IPS DF 6.9 (cell line): ENCODE measurements at regions not wholly inside any gene's neighbourhood (a gene's known extent, or its start where the extent isn't known, plus 50 kb on each side); places are given as distances from the start of the nearest gene placed in this dataset.

Experiments used
- DNase-seq: peaks from one replicate; pipeline ENCODE4 v3.0.0-alpha.2; 2013; ENCODE audit warnings: low read depth, low spot score
- H3K27ac ChIP-seq: one replicate; pipeline ENCODE4 v1.5.1; 2013; ENCODE audit warnings: low read length, control low read depth
- H3K27me3 ChIP-seq: 2 replicates; pipeline ENCODE4 v1.6.1; 2013; ENCODE audit warnings: mild to moderate bottlenecking, low read length; ENCODE audit not compliant: control insufficient read depth, insufficient read depth
- H3K36me3 ChIP-seq: 2 replicates; pipeline ENCODE4 v1.6.1; 2013; ENCODE audit warnings: low read length; ENCODE audit not compliant: control insufficient read depth, insufficient read depth
- H3K4me1 ChIP-seq: 2 replicates; pipeline ENCODE4 v1.6.1; 2013; ENCODE audit warnings: low read length; ENCODE audit not compliant: control insufficient read depth, insufficient read depth
- H3K4me3 ChIP-seq: 2 replicates; pipeline ENCODE4 v1.5.1; 2013; ENCODE audit warnings: mild to moderate bottlenecking, low read length
- H3K9me3 ChIP-seq: 2 replicates; pipeline ENCODE4 v1.6.1; 2013; ENCODE audit warnings: low read length, inconsistent platforms; ENCODE audit not compliant: control insufficient read depth, insufficient read depth
- WGBS: extraction: QIAGEN DNeasy Blood & Tissue Kit; methylation state at CpG from one replicate; pipeline ENCODE4 v1.1.7; 2013; ENCODE audit warnings: mixed read lengths, missing lambda C conversion rate; ENCODE audit not compliant: insufficient read length, insufficient coverage; 5-methylcytosine and 5-hydroxymethylcytosine counted together

DNA sequence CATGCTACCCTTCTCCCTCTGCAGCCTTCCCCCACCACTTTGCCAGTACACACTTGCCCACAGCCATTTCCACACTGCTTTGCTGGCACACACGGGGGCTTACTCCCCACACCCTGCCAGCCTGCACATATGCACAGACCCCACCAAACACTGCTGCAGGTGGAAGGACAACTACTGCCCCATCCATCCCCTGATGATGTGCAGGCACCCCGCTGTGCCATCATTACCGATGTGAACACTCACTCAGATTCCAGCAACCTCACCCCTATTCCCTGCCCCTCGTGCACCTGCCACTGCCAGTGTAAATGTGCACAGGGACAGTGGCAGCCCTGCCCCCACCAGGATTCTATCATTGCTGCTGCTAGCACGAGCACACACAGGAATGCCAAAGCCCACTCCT is 1400.8 kb upstream of the DDX18 start:
- Histone ChIP-seq H3K4me3 (no peak overlapping the region), H3K36me3 (no peaks in the 10 kb centered on the region), H3K27ac (no peak overlapping the region), H3K27me3 (no peaks in the 10 kb centered on the region), H3K4me1 (no peaks in the 10 kb centered on the region), H3K9me3 (no peaks in the 10 kb centered on the region)
- WGBS: no CpG with 5 or more reads among the region's 5 CpGs
- no peak for DNase-seq

DNA sequence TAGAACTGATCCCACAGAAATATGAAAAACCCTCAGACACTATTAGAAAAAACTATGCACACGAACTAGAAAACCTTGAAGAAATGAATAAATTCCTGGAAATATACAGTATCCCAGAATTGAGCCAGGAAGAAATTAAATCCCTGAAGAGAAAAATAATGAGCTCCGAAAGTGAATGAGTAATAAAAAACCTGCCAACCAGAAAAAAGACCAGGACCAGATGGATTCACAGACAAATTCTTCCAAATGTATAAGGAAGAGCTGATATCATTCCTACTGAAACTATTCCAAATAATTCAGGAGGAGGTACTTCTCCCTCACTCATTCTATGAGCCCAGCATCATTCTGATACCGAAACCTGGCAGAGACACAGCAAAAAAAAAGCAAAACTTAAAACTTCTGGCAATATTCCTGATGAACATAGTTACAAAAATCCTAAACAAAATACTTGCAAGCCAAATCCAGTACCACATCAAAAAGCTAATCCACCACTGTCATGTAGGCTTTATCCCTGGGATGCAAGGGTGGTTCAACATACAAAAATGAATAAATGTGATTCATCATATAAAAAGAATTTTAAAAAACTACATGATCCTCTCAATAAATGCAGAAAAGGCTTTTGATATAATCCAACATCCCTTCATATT is 1397.6 kb upstream of the DDX18 start:
- Histone ChIP-seq H3K4me1 (no peaks in the 10 kb centered on the region), H3K4me3 (no peak overlapping the region), H3K27ac (no peak overlapping the region), H3K36me3 (no peaks in the 10 kb centered on the region), H3K9me3 (no peaks in the 10 kb centered on the region), H3K27me3 (no peaks in the 10 kb centered on the region)
- WGBS: no CpG with 5 or more reads among the region's 3 CpGs
- no peak for DNase-seq

DNA sequence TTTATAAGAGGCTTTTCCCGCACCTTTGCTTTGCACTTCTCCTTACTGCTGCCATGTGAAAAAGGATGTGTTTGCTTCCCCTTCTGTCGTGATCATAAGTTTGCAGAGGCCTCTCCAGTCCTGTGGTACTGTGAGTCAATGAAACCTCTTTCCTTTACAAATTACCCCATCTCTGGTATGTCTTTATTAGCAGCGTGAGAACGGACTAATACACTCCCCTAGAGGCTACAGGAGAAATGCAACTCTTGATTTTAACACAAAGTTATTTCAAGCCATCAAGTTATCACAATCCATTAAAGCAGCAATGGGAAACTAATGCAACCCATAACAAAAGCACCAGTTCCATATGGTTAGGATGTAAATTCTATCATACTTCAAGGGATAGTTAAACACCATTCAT is 1378.8 kb upstream of the DDX18 start:
- WGBS: no CpG with 5 or more reads among the region's 4 CpGs
- no peak overlapping the region for H3K27ac ChIP-seq
- no peaks in the 10 kb centered on the region for H3K4me1 ChIP-seq
- H3K27me3 ChIP-seq: no peaks in the 10 kb centered on the region
- no peaks in the 10 kb centered on the region for H3K36me3 ChIP-seq
- no peaks in the 10 kb centered on the region for H3K9me3 ChIP-seq
- DNase-seq: no peak
- H3K4me3 ChIP-seq: no peak overlapping the region

DNA sequence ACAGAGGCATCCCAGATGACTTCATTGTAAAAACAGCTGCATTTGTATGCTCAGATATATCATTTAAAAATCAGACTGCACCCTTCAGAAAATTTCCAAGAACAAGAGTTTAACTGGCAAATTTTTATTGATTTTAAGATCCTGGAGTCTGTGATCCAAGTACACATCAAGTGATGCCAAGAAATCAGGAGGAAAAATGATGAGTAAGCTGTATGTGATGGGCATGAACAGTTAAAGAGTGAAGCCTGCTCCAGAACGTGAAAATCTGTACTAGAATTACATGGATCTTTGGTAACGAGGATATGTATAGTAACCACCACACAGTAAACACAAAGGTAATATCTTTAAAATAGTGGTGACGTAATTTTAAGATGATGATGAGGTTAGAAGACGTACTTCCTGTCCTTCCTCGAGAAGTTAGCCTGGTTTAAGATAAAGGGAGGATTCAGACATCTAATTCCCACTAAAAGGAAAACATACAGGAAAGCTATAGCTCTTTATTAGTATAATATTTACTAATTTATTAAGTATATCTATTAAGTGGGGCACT is 1374.3 kb upstream of the DDX18 start:
- H3K9me3 ChIP-seq: no peaks in the 10 kb centered on the region
- no CpG with 5 or more reads among the region's 5 CpGs for whole genome bisulfite sequencing
- no peak overlapping the region for H3K4me3 ChIP-seq
- no peaks in the 10 kb centered on the region for H3K4me1 ChIP-seq
- no peaks in the 10 kb centered on the region for H3K36me3 ChIP-seq
- no peaks in the 10 kb centered on the region for H3K27me3 ChIP-seq
- no peak overlapping the region for H3K27ac ChIP-seq
- no peak for DNase-seq

DNA sequence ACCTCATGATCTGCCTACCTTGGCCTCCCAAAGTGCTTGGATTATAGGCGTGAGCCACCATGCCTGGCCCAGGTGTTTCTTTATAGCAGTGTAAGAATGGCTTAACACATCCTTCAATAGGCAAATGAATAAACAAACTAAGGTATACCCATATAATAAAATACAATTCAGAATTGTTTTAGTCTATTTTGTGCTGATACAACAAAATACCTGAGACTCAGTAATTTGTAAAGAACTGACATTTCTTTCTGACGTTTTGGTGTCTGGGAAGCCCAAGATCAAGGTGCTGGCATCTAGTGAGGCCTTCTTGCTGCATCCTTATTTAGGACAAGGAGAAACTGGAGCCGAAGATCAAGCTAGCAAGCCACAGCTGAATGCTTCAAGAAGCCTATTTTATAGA is 1372.1 kb upstream of the DDX18 start:
- Histone ChIP-seq H3K27me3 (no peaks in the 10 kb centered on the region), H3K4me1 (no peaks in the 10 kb centered on the region), H3K9me3 (no peaks in the 10 kb centered on the region), H3K4me3 (no peak overlapping the region), H3K27ac (no peak overlapping the region), H3K36me3 (no peaks in the 10 kb centered on the region)
- DNase-seq: no peak
- no CpG with 5 or more reads among the region's 3 CpGs for WGBS

DNA sequence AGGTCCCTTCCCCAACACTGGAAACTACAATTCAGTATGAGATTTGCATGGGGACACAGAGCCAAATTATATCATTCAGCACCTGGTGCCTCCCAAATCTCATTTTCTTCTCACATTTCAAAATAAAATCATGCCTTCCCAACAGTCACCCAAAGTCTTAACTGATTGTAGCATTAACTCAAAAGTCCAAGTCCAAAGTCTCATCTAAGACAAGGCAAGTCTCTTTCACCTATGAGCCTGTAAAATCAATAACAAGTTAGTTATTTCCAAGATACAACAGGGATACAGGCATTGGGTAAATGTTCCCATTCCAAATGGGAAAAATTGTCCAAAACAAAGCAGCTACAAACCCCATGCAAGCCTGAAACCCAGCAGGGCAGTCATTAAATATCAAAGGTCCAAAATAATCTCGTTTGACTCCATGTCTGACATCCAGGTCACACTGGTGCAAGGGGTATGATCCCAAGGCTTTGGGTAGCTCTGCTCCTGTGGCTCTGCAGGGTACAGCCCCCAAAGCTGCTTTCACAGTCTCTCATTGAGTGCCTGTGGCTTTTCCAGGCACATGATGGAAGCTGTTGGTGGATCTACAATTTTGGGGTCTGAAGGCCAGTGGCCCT is 1370.1 kb upstream of the DDX18 start:
- no CpG with 5 or more reads among the region's 1 CpG for WGBS
- Histone ChIP-seq H3K4me1 (no peaks in the 10 kb centered on the region), H3K9me3 (no peaks in the 10 kb centered on the region), H3K27me3 (no peaks in the 10 kb centered on the region), H3K4me3 (no peak overlapping the region), H3K27ac (no peak overlapping the region), H3K36me3 (no peaks in the 10 kb centered on the region)
- DNase-seq: no peak

DNA sequence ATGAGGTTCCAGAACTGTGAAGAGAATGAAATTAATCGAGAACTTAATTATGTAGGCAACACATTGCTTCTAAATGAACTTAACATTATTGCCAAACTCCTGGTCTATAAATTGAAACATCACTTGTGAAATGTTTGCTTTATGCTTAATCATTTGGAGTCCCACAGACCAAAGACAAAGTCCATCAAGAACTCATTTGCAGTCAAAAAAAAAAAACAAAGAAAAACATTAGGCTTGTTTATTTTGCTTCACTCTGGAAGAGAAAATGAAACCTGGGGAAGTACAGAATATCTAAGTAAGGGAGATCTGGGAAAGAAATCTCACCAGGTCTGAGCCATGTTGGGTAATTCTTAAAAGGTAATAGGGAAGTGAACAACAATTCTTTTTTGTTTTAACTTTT is 1363.5 kb upstream of the DDX18 start:
- H3K4me3 ChIP-seq: no peak overlapping the region
- WGBS: no CpG with 5 or more reads among the region's 1 CpG

DNA sequence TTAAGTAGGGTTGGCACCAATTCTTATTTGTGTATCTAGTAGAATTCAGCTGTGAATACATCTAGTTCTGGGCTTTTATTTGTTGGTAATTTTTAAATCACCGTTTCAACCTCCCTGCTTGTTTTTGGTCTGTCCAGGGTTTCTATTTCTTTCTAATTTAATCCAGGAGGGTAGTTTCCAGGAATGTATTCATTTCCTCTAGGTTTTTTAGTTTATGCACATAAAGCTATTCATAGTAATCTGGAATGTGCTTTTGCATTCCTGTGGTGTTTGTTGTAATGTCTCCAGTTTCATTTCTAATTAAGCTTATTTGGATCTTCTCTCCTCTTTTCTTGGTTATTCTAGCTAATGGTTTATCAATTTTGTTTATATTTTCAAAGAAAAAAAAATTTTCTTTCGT is 1361.8 kb upstream of the DDX18 start:
- no peak overlapping the region for H3K27ac ChIP-seq
- H3K9me3 ChIP-seq: no peaks in the 10 kb centered on the region
- no peaks in the 10 kb centered on the region for H3K4me1 ChIP-seq
- no peaks in the 10 kb centered on the region for H3K27me3 ChIP-seq
- DNase-seq: no peak
- H3K36me3 ChIP-seq: no peaks in the 10 kb centered on the region
- H3K4me3 ChIP-seq: no peak overlapping the region
- no CpG with 5 or more reads among the region's 2 CpGs for WGBS

More for the DNA sequence above, 1363.5 kb upstream of the DDX18 start:
- no peaks in the 10 kb centered on the region for H3K9me3 ChIP-seq
- no peak for DNase-seq
- H3K4me1 ChIP-seq: no peaks in the 10 kb centered on the region
- H3K36me3 ChIP-seq: no peaks in the 10 kb centered on the region
- H3K27me3 ChIP-seq: no peaks in the 10 kb centered on the region
- no peak overlapping the region for H3K27ac ChIP-seq

DNA sequence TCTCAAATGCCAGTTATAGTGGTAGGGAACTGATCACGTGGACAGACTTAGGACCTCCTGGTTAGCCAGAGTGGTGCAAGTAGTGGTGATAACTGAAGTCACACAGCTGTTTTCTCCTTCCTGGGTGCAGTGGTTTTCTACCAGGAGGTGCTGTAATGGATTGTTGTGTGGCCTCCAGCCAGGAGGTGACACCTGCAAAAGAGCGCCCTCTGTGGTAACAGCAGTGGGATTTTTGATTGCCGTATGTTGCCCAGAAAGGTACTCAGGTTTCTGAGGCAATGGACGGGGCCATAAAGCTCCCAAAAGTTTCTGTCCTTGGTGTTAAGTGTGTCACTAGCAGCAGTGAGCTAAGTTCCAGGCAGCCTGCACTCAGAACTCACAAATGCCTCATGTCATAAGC is 1358.1 kb upstream of the DDX18 start:
- no peaks in the 10 kb centered on the region for H3K36me3 ChIP-seq
- no peak overlapping the region for H3K4me3 ChIP-seq
- no peaks in the 10 kb centered on the region for H3K27me3 ChIP-seq
- H3K9me3 ChIP-seq: no peaks in the 10 kb centered on the region
- DNase-seq: no peak
- H3K4me1 ChIP-seq: no peaks in the 10 kb centered on the region
- no peak overlapping the region for H3K27ac ChIP-seq
- WGBS: no CpG with 5 or more reads among the region's 4 CpGs

DNA sequence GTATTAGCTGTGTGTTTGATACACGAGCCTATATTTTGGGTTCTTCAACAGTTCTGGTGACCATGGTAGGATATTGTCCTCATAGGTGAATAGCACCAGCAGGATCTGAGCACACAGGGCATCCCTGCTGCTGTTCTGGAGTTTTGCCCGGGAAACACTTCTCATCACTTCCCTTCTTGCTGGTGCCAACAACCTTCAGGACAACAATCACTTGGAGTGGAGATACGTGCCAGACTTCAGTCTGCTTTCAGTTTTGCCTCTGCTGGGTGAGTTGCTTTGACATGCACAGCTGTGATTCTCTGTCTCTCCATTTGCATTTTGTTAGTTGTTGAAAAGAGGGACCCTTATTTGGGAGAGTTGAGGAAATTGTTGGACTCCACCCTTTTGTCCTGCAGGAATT is 1347.2 kb upstream of the DDX18 start:
- Histone ChIP-seq H3K27me3 (no peaks in the 10 kb centered on the region), H3K4me3 (no peak overlapping the region), H3K4me1 (no peaks in the 10 kb centered on the region), H3K36me3 (no peaks in the 10 kb centered on the region), H3K27ac (no peak overlapping the region), H3K9me3 (peaks cover 1% of the 10 kb centered on the region; the same call in 1 of the 2 replicates)
- no CpG with 5 or more reads among the region's 3 CpGs for WGBS
- DNase-seq: no peak

DNA sequence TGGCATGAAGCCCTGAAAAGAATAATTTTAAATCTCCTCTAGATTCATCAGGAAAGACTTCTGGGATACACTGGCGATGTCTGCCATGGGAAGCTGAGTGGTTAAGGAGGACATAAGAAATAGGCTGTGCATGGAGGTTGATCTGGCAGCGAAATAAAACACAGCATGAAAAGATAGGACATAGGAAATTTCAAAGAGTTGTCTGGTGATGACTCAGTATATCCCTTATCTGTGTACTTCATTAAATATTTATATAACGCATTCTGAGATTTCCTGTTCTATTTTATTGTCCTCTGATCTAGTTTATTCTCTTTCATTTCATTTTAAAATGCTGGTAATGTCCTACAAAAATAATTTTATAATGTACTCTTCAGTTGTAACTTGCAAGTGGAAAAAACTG is 1337.3 kb upstream of the DDX18 start:
- WGBS: no CpG with 5 or more reads among the region's 3 CpGs
- no peaks in the 10 kb centered on the region for H3K9me3 ChIP-seq
- no peaks in the 10 kb centered on the region for H3K36me3 ChIP-seq
- DNase-seq: no peak
- H3K4me3 ChIP-seq: no peak overlapping the region
- no peak overlapping the region for H3K27ac ChIP-seq
- no peaks in the 10 kb centered on the region for H3K4me1 ChIP-seq
- no peaks in the 10 kb centered on the region for H3K27me3 ChIP-seq
